ENCODE measurements at regions not wholly inside any gene's neighbourhood (a gene's known extent, or its start where the extent isn't known, plus 50 kb on each side); places are given as distances from the start of the nearest gene placed in this dataset.

GRCh38 chr21:38716942-38717341, 88.8 kb upstream of the ETS2 start:
- TF ChIP-seq POLR2A (IDR thresholded peaks at IDR 0.05; ENCODE audit: low read length) (no peak), GATA1 (IDR thresholded peaks at IDR 0.05; ENCODE audit: low read depth, low read length) (no peak)
